Mesothelial cell of epicardium (in vitro differentiated cells): ENCODE measurements at regions not wholly inside any gene's neighbourhood (a gene's known extent, or its start where the extent isn't known, plus 50 kb on each side); places are given as distances from the start of the nearest gene placed in this dataset.

Source experiments
- DNase-seq, 2 experiments: peaks; one replicate each; pipeline ENCODE4 v3.0.0; 2021; ENCODE audit warnings: low spot score in 2 of 2; ENCODE audit not compliant: unreplicated experiment in 2 of 2
- H3K27ac Mint-ChIP-seq: 2 replicates; pipeline ENCODE4 v1.8.0; 2021; ENCODE audit warnings: mixed read lengths
- H3K27me3 Mint-ChIP-seq: 2 replicates; pipeline ENCODE4 v1.8.0; 2021; ENCODE audit warnings: low read depth, mixed read lengths
- H3K36me3 Mint-ChIP-seq: 2 replicates; pipeline ENCODE4 v1.8.0; 2021; ENCODE audit warnings: mixed read lengths
- H3K4me1 Mint-ChIP-seq: 2 replicates; pipeline ENCODE4 v1.8.0; 2021; ENCODE audit warnings: mixed read lengths
- H3K4me3 Mint-ChIP-seq: 2 replicates; pipeline ENCODE4 v1.8.0; 2021; ENCODE audit warnings: mild to moderate bottlenecking, moderate library complexity, mixed read lengths
- H3K9me3 Mint-ChIP-seq: 2 replicates; pipeline ENCODE4 v1.8.0; 2021; ENCODE audit warnings: mixed read lengths
- TF ChIP-seq, protein P1 (sequence below): fragments of 200-600 bp; sonication (generic); IDR thresholded peaks from one replicate; pipeline ENCODE4 v1.5.0; 2021; ENCODE audit warnings: antibody characterized with exemption; ENCODE audit not compliant: unreplicated experiment

DNA sequence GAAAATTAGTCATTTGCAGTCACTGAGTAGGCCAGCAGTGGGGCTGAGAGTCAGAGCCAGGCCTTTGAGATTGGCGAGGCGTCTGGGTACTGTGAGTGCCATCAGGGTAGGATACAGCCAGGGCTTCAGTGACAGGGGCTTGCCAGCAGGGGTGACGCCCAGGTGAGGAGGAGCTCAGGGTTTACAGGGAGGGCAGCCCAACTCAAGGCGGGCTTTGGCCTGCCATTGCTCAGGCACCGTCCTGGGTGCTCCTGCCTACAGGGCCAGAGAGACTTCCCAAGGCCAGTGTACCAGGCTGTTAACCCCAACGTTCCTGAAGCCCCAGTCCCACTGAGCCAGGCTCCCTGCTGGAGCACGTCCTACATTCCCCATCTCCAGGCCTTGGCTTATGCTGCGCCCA lies 152.0 kb downstream of the FBLN2 start:
- no peaks in the 10 kb centered on the region for H3K4me1 Mint-ChIP-seq
- no peaks in the 10 kb centered on the region for H3K36me3 Mint-ChIP-seq
- H3K27me3 Mint-ChIP-seq = peaks cover 25% of the 10 kb centered on the region
- H3K9me3 Mint-ChIP-seq = peaks cover 26% of the 10 kb centered on the region
- no peak overlapping the region for H3K27ac Mint-ChIP-seq
- DNase-seq = no peak
- H3K4me3 Mint-ChIP-seq = no peak overlapping the region
- TF ChIP-seq, protein P1, sequence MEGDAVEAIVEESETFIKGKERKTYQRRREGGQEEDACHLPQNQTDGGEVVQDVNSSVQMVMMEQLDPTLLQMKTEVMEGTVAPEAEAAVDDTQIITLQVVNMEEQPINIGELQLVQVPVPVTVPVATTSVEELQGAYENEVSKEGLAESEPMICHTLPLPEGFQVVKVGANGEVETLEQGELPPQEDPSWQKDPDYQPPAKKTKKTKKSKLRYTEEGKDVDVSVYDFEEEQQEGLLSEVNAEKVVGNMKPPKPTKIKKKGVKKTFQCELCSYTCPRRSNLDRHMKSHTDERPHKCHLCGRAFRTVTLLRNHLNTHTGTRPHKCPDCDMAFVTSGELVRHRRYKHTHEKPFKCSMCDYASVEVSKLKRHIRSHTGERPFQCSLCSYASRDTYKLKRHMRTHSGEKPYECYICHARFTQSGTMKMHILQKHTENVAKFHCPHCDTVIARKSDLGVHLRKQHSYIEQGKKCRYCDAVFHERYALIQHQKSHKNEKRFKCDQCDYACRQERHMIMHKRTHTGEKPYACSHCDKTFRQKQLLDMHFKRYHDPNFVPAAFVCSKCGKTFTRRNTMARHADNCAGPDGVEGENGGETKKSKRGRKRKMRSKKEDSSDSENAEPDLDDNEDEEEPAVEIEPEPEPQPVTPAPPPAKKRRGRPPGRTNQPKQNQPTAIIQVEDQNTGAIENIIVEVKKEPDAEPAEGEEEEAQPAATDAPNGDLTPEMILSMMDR = no peak

GRCh38 chr3:13700362-13700761 lies 151.4 kb downstream of the FBLN2 start:
- Mint-ChIP-seq H3K36me3 (no peaks in the 10 kb centered on the region), H3K4me1 (no peaks in the 10 kb centered on the region), H3K4me3 (no peak overlapping the region), H3K27me3 (peaks cover 29% of the 10 kb centered on the region), H3K27ac (no peak overlapping the region), H3K9me3 (peaks cover 22% of the 10 kb centered on the region)
- DNase-seq = no peak
- TF ChIP-seq, protein P1 = no peak

GRCh38 chr3:13696699-13697098 lies 147.8 kb downstream of the FBLN2 start:
- Mint-ChIP-seq H3K27ac (no peak overlapping the region), H3K36me3 (no peaks in the 10 kb centered on the region), H3K4me3 (no peak overlapping the region), H3K27me3 (peaks cover 33% of the 10 kb centered on the region), H3K9me3 (peaks cover 10% of the 10 kb centered on the region), H3K4me1 (no peaks in the 10 kb centered on the region)
- no peak for DNase-seq
- TF ChIP-seq, protein P1 = no peak

- peaks cover 10% of the 10 kb centered on the region for H3K9me3 Mint-ChIP-seq
- no peak for DNase-seq
- peaks cover 10% of the 10 kb centered on the region for H3K4me1 Mint-ChIP-seq
- H3K4me3 Mint-ChIP-seq = no peak overlapping the region
- peaks cover 28% of the 10 kb centered on the region for H3K27me3 Mint-ChIP-seq
- no peaks in the 10 kb centered on the region for H3K36me3 Mint-ChIP-seq
- TF ChIP-seq, protein P1 = no peak
- H3K27ac Mint-ChIP-seq = no peak overlapping the region
Observed at GRCh38 chr3:13693441-13693840, 144.5 kb downstream of the FBLN2 start.

- TF ChIP-seq, protein P1 = no peak
- peaks cover 12% of the 10 kb centered on the region for H3K27me3 Mint-ChIP-seq
- H3K4me1 Mint-ChIP-seq = peaks cover 35% of the 10 kb centered on the region
- H3K36me3 Mint-ChIP-seq = no peaks in the 10 kb centered on the region
- H3K27ac Mint-ChIP-seq = no peak overlapping the region
- peaks cover 10% of the 10 kb centered on the region for H3K9me3 Mint-ChIP-seq
- DNase-seq = no peak
- no peak overlapping the region for H3K4me3 Mint-ChIP-seq
Observed at GRCh38 chr3:13690636-13691035, 141.7 kb downstream of the FBLN2 start.
